EL (cell line): ENCODE measurements at regions not wholly inside any gene's neighbourhood (a gene's known extent, or its start where the extent isn't known, plus 50 kb on each side); places are given as distances from the start of the nearest gene placed in this dataset.

Source experiments
- DNase-seq: peaks from one replicate; pipeline ENCODE4 v3.0.0-alpha.2; 2016

- no peak for DNase-seq
Measured at GRCh38 chr5:4924577-4924976, 215.6 kb upstream of the ADAMTS16 start.

- no peak for DNase-seq
Measured at GRCh38 chr5:4927097-4927496, 213.0 kb upstream of the ADAMTS16 start.

GRCh38 chr5:4928409-4928808, 211.7 kb upstream of the ADAMTS16 start:
- DNase-seq = no peak

- no peak for DNase-seq
Measured at GRCh38 chr5:4929092-4929655, 211.0 kb upstream of the ADAMTS16 start.

- DNase-seq = no peak
Measured at GRCh38 chr5:4939042-4939781, 200.9 kb upstream of the ADAMTS16 start.

- no peak for DNase-seq
Measured at GRCh38 chr5:4941161-4941560, 199.0 kb upstream of the ADAMTS16 start.

- no peak for DNase-seq
Measured at GRCh38 chr5:4941957-4942830, 197.9 kb upstream of the ADAMTS16 start.

- DNase-seq = no peak
Measured at GRCh38 chr5:4942831-4943178, 197.3 kb upstream of the ADAMTS16 start.

GRCh38 chr5:4945296-4945695, 194.8 kb upstream of the ADAMTS16 start:
- no peak for DNase-seq

GRCh38 chr5:4947106-4947505, 193.0 kb upstream of the ADAMTS16 start:
- DNase-seq = no peak

GRCh38 chr5:4947893-4948536, 192.1 kb upstream of the ADAMTS16 start:
- no peak for DNase-seq

- no peak for DNase-seq
Measured at GRCh38 chr5:4949108-4949507, 191.0 kb upstream of the ADAMTS16 start.

- DNase-seq = no peak
Measured at GRCh38 chr5:4953576-4953975, 186.6 kb upstream of the ADAMTS16 start.

- DNase-seq = no peak
Measured at GRCh38 chr5:4954048-4954447, 186.1 kb upstream of the ADAMTS16 start.

GRCh38 chr5:4963265-4963664, 176.9 kb upstream of the ADAMTS16 start:
- no peak for DNase-seq

GRCh38 chr5:4969351-4969750, 170.8 kb upstream of the ADAMTS16 start:
- no peak for DNase-seq

- DNase-seq = no peak
Measured at GRCh38 chr5:4970171-4970570, 170.0 kb upstream of the ADAMTS16 start.

- no peak for DNase-seq
Measured at GRCh38 chr5:4976902-4977301, 163.2 kb upstream of the ADAMTS16 start.

GRCh38 chr5:4977416-4978110, 162.6 kb upstream of the ADAMTS16 start:
- no peak for DNase-seq

- DNase-seq = no peak
Measured at GRCh38 chr5:4980201-4980600, 159.9 kb upstream of the ADAMTS16 start.

- no peak for DNase-seq
Measured at GRCh38 chr5:4981608-4982007, 158.5 kb upstream of the ADAMTS16 start.

GRCh38 chr5:4983701-4984100, 156.4 kb upstream of the ADAMTS16 start:
- DNase-seq = no peak

- DNase-seq = no peak
Measured at GRCh38 chr5:4984461-4984860, 155.7 kb upstream of the ADAMTS16 start.
